ENCODE measurements at regions not wholly inside any gene's neighbourhood (a gene's known extent, or its start where the extent isn't known, plus 50 kb on each side); places are given as distances from the start of the nearest gene placed in this dataset.

DNA sequence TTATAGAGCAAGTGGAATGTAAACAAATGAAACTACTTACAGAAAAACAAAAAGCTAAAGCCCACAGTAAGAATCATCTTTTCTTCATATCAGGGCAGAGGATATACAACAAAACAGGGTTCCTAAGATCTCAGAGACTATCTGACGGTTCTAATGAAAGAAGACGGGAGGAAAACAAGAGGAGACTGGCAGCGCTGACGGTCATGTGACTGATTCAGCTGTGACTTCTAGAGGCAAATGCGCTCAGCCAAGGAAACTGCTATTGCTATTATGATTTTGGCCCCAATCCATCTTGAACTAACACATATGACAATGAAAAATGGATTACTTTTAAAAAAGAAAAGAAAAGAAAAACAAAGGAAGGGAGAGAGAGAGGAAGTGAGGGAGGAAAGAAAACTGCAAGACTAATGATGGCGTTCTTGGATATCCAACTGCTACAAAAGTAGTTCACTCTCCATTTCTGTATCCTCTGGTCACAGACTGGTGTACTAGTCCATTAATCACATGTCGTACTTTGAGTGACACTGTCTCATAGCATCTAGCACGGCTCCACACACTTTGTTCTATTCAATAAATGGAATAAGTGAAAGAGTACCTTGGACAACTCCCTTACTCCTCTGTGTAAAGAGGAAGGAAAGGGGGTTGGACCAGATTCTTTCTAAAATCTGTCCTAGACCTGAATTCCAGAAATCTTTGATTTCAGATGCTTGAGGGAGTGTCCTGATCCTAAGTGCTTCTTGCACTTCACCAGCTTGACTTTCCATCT is 119.3 kb downstream of the DAD1 start:
- H3K9me3 ChIP-seq, result no peaks in the 10 kb centered on the region
- no peak overlapping the region for H3K27ac ChIP-seq
- DNase-seq (no peak), ATAC-seq (ENCODE audit: low FRiP score in 2 of 2) (no peak)
- no peak for TF ChIP-seq POLR2AphosphoS5 (IDR thresholded peaks at IDR 0.05)
- TF ChIP-seq POLR2A (IDR thresholded peaks at IDR 0.05), result no peak
- no peak for TF ChIP-seq CTCF (IDR thresholded peaks at IDR 0.05)
- no peak for TF ChIP-seq EP300 (IDR thresholded peaks at IDR 0.05)
- peaks cover 0 to 17% (median 3%) of the 10 kb centered on the region in 4 donors for H3K4me1 ChIP-seq
- no peaks in the 10 kb centered on the region for H3K36me3 ChIP-seq
- H3K4me3 ChIP-seq, result no peak overlapping the region
- WGBS, 2 donors, result 36 to 39% methylated on average over 8 of the region's 8 CpGs
- no peaks in the 10 kb centered on the region for H3K27me3 ChIP-seq

DNA sequence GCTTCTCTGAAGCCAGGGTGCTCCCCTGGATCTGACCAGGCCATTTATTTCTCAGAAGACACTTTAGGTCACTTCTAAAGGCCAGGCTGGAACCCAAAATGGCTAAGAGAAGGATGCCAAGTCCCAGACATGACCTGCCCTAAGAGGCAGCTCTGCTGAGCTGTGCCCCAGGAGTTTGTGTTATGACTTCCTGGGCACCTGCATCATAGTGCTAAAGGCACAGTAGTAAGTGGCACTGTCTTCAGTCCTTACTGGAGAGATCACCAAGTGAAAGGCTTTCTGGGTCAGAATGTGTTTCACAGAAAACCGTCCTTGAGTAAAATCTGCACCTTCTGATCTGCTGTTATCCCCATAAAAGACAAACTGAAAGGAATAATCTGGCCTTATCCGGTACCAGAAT is 120.2 kb downstream of the DAD1 start:
- no peaks in the 10 kb centered on the region for H3K9me3 ChIP-seq
- H3K4me3 ChIP-seq, result no peak overlapping the region
- peaks cover 0 to 17% (median 3%) of the 10 kb centered on the region in 4 donors for H3K4me1 ChIP-seq
- DNase-seq, result no peak
- no peak for TF ChIP-seq POLR2A (IDR thresholded peaks at IDR 0.05)
- no peak for ATAC-seq (ENCODE audit: low FRiP score in 2 of 2)
- 86 to 90% methylated on average over 2 of the region's 2 CpGs for whole genome bisulfite sequencing, 2 donors
- H3K27me3 ChIP-seq, result no peaks in the 10 kb centered on the region
- no peaks in the 10 kb centered on the region for H3K36me3 ChIP-seq
- H3K27ac ChIP-seq, result no peak overlapping the region

DNA sequence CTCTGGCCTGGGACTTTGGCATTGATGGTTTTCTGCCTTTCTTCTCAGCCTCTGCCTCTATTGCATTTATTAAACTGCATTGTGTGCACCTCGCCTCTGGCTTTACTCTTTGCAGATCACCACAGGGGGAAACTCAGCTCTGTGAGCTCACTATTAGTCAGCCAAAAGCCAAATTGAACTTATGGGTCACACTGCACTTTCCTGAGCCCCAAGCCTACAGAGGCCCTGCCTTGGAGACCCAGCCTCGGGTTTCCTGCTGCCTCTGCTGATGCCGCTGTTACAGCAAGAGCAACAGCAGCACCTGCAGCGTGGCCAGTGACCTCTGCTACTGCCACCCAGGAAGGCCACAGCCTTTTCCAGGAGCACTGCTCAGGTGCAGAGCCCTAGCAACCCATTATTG is 122.5 kb downstream of the DAD1 start:
- TF ChIP-seq POLR2A (IDR thresholded peaks at IDR 0.05) (no peak), EP300 (IDR thresholded peaks at IDR 0.05) (no peak), POLR2AphosphoS5 (IDR thresholded peaks at IDR 0.05) (no peak), CTCF (IDR thresholded peaks at IDR 0.05) (no peak)
- Histone ChIP-seq H3K4me1 (peaks cover 0 to 10% (median 3%) of the 10 kb centered on the region in 4 donors), H3K36me3 (no peaks in the 10 kb centered on the region), H3K4me3 (no peak overlapping the region), H3K27me3 (no peaks in the 10 kb centered on the region), H3K9me3 (no peaks in the 10 kb centered on the region), H3K27ac (no peak overlapping the region)
- WGBS, 2 donors, result 89 to 95% methylated on average over 4 of the region's 4 CpGs
- no peak for ATAC-seq (ENCODE audit: low FRiP score in 2 of 2)
- DNase-seq, result no peak

- Histone ChIP-seq H3K4me3 (no peak overlapping the region), H3K27ac (no peak overlapping the region), H3K9me3 (no peaks in the 10 kb centered on the region), H3K4me1 (peaks cover 0 to 17% (median 7%) of the 10 kb centered on the region in 4 donors), H3K36me3 (no peaks in the 10 kb centered on the region), H3K27me3 (no peaks in the 10 kb centered on the region)
- DNase-seq, result no peak
- TF ChIP-seq POLR2A (IDR thresholded peaks at IDR 0.05) (no peak), POLR2AphosphoS5 (IDR thresholded peaks at IDR 0.05) (no peak), CTCF (IDR thresholded peaks at IDR 0.05) (no peak), EP300 (IDR thresholded peaks at IDR 0.05) (no peak)
- WGBS, 2 donors, result 81 to 86% methylated on average over 2 of the region's 2 CpGs
- no peak for ATAC-seq (ENCODE audit: low FRiP score in 2 of 2)
These were observed 123.7 kb downstream of the DAD1 start for GRCh38 chr14:22465201-22465840.

DNA sequence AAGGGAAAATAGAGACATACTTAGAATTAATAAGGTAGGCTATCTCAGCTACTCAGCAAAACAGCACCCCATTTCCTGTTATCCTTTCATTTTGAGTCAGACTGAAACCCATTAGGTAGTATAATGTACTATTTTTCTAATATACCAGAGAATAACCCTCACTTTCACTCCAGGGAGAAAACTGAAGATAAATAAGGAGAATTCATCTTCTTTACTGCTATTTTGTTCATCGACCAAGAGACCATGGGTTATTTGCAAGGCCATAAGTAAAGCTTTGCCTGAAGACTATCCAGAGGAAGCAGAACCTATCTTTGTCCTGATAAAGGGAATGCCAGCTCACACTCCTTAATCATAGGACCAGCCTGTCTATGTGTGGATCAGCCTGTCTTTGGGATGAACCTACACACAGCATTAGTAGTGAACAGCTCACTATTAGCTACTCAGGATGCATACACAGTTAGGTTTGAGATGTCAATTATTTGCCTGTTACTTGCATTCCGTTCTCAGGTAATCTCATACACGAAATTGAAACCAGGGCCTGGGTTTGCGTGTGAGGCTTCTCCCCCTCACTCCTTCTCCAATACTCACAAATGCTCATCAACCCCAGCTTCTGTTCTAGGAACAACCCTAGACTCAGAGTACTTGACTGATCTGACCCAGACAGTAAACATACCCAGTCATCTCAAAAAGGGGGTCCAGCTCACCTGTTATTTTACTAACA is 124.4 kb downstream of the DAD1 start:
- ATAC-seq (ENCODE audit: low FRiP score in 2 of 2) (no peak), DNase-seq (no peak)
- 86 to 88% methylated on average over 4 of the region's 4 CpGs for WGBS, 2 donors
- H3K27me3 ChIP-seq, result no peaks in the 10 kb centered on the region
- H3K36me3 ChIP-seq, result no peaks in the 10 kb centered on the region
- H3K4me1 ChIP-seq, result peaks cover 0 to 17% (median 6%) of the 10 kb centered on the region in 4 donors
- TF ChIP-seq POLR2A (IDR thresholded peaks at IDR 0.05) (no peak), CTCF (IDR thresholded peaks at IDR 0.05) (no peak), POLR2AphosphoS5 (IDR thresholded peaks at IDR 0.05) (no peak), EP300 (IDR thresholded peaks at IDR 0.05) (no peak)
- no peaks in the 10 kb centered on the region for H3K9me3 ChIP-seq
- no peak overlapping the region for H3K4me3 ChIP-seq
- H3K27ac ChIP-seq, result no peak overlapping the region

All from upper lobe of left lung (tissue), 6 donors.